H1 (cell line): ENCODE measurements at regions not wholly inside any gene's neighbourhood (a gene's known extent, or its start where the extent isn't known, plus 50 kb on each side); places are given as distances from the start of the nearest gene placed in this dataset.

Experiments
- CTCF ChIA-PET: fragments of 300-600 bp; sonication (Branson Sonifier 250); formaldehyde crosslinking; loops from one replicate; lab custom pipeline; 2021; ENCODE audit not compliant: partially characterized antibody; lab: Charles Lee
- POLR2A ChIA-PET: fragments of 300-600 bp; sonication (Branson Sonifier 250); formaldehyde crosslinking; loops from one replicate; lab custom pipeline; 2021; ENCODE audit warnings: inconsistent platforms; ENCODE audit not compliant: partially characterized antibody; lab: Charles Lee
- DNase-seq, 2 experiments: peaks; one replicate each; pipeline versions ENCODE4 v3.0.0 to v3.0.0-alpha.2; 2010 to 2022; ENCODE audit warnings: low spot score in 2 of 2, low read depth in 1 of 2, mixed read lengths in 1 of 2
- FAIRE-seq: peaks from 2 replicates; lab custom pipeline; 2011; peaks lifted over from hg19 to GRCh38; lab: Jason Lieb, UNC
- H2AFZ ChIP-seq: 2 replicates; pipeline ENCODE4 v1.8.1; 2012; ENCODE audit warnings: low read length, inconsistent platforms
- H2AK5ac ChIP-seq: 2 replicates; pipeline ENCODE4 v1.6.1; 2013; ENCODE audit warnings: low read depth, low read length
- H2BK120ac ChIP-seq: replicated peaks from 2 replicates; pipeline ENCODE3; 2013; ENCODE audit warnings: low read depth, low read length, inconsistent platforms
- H2BK12ac ChIP-seq: 2 replicates; pipeline ENCODE4 v1.6.1; 2013; ENCODE audit warnings: low read depth, low read length
- H2BK15ac ChIP-seq: 2 replicates; pipeline ENCODE4 v1.6.1; 2013; ENCODE audit warnings: low read length
- H2BK20ac ChIP-seq: 2 replicates; pipeline ENCODE4 v1.6.1; 2013; ENCODE audit warnings: low read length
- H2BK5ac ChIP-seq: 2 replicates; pipeline ENCODE4 v1.6.1; 2013; ENCODE audit warnings: low read depth, low read length
- H3K14ac ChIP-seq: 2 replicates; pipeline ENCODE4 v1.6.1; 2013; ENCODE audit warnings: inconsistent platforms; ENCODE audit not compliant: insufficient read length
- H3K18ac ChIP-seq: 2 replicates; pipeline ENCODE4 v1.6.1; 2013; ENCODE audit warnings: low read length; ENCODE audit errors: extremely low read depth
- H3K23ac ChIP-seq: 2 replicates; pipeline ENCODE4 v1.6.1; 2013; ENCODE audit warnings: inconsistent platforms; ENCODE audit not compliant: insufficient read length
- H3K23me2 ChIP-seq: 2 replicates; pipeline ENCODE4 v1.6.1; 2013; ENCODE audit warnings: low read depth, low read length
- H3K27ac ChIP-seq: 2 replicates; pipeline ENCODE4 v1.6.1; 2011; ENCODE audit warnings: low read depth, low read length, inconsistent platforms
- H3K27me3 ChIP-seq, 4 experiments: replicated peaks in 1 of 4; 1 replicate in 1 of 4; 2 replicates in 3 of 4; pipeline versions ENCODE4 v1.6.1 to v1.8.1; 2011 to 2013; ENCODE audit warnings: low read length in 3 of 4, mild to moderate bottlenecking in 3 of 4, inconsistent platforms in 2 of 4, mixed read lengths in 2 of 4, moderate library complexity in 1 of 4; ENCODE audit not compliant: control insufficient read depth in 3 of 4, insufficient read depth in 3 of 4; ENCODE audit errors: extremely low read depth in 1 of 4
- H3K36me3 ChIP-seq, 4 experiments: 2 replicates each; pipeline versions ENCODE4 v1.6.1 to v1.8.1; 2011 to 2013; ENCODE audit warnings: mild to moderate bottlenecking in 4 of 4, low read length in 3 of 4, moderate library complexity in 2 of 4, control low read depth in 1 of 4, inconsistent platforms in 1 of 4; ENCODE audit not compliant: insufficient read depth in 4 of 4, control insufficient read depth in 2 of 4
- H3K4ac ChIP-seq: replicated peaks from 2 replicates; pipeline ENCODE3; 2013; ENCODE audit warnings: low read length, low read depth, mixed read lengths, inconsistent platforms; ENCODE audit not compliant: insufficient read length
- H3K4me1 ChIP-seq, 4 experiments: replicated peaks in 1 of 4; 1 replicate in 1 of 4; 2 replicates in 3 of 4; pipeline versions ENCODE4 v1.6.1 to v1.8.1; 2011 to 2013; ENCODE audit warnings: low read length in 3 of 4, inconsistent platforms in 2 of 4, mixed read lengths in 1 of 4; ENCODE audit not compliant: insufficient read depth in 4 of 4, control insufficient read depth in 3 of 4
- H3K4me2 ChIP-seq, 2 experiments: 2 replicates each; pipeline versions ENCODE4 v1.6.1 to v1.8.1; 2011 to 2013; ENCODE audit warnings: low read depth in 2 of 2, low read length in 2 of 2, control low read depth in 1 of 2, inconsistent platforms in 1 of 2, mild to moderate bottlenecking in 1 of 2; ENCODE audit not compliant: insufficient read depth in 1 of 2
- H3K4me3 ChIP-seq, 4 experiments: fragments of 200-600, 300-600 bp in 1 of 4; sonication (generic), shearing (Covaris generic), sonication (Bioruptor Twin) in 1 of 4; 2 replicates each; pipeline versions ENCODE4 v1.5.1 to v1.8.1; 2011 to 2016; ENCODE audit warnings: low read length in 4 of 4, low read depth in 3 of 4, control low read depth in 2 of 4, inconsistent platforms in 2 of 4, mild to moderate bottlenecking in 2 of 4, mixed read lengths in 1 of 4, moderate library complexity in 1 of 4; ENCODE audit not compliant: insufficient read depth in 2 of 4; ENCODE audit errors: extremely low read depth in 1 of 4
- H3K56ac ChIP-seq: replicated peaks from 2 replicates; pipeline ENCODE3; 2013; ENCODE audit warnings: low read depth, mild to moderate bottlenecking, mixed read lengths, low read length, inconsistent platforms; ENCODE audit not compliant: insufficient read length
- H3K79me1 ChIP-seq: 2 replicates; pipeline ENCODE4 v1.6.1; 2013; ENCODE audit warnings: low read depth, low read length, control low read depth
- H3K79me2 ChIP-seq, 2 experiments: 2 replicates each; pipeline versions ENCODE4 v1.6.1 to v1.8.1; 2012 to 2013; ENCODE audit warnings: low read length in 2 of 2, mild to moderate bottlenecking in 2 of 2, inconsistent platforms in 1 of 2; ENCODE audit not compliant: insufficient read depth in 2 of 2, control insufficient read depth in 1 of 2
- H3K9ac ChIP-seq, 4 experiments: replicated peaks in 1 of 4; 1 replicate in 1 of 4; 2 replicates in 3 of 4; pipeline versions ENCODE4 v1.6.1 to v1.8.1; 2011 to 2013; ENCODE audit warnings: low read depth in 3 of 4, low read length in 3 of 4, control low read depth in 2 of 4, mild to moderate bottlenecking in 2 of 4, moderate library complexity in 2 of 4, inconsistent platforms in 1 of 4; ENCODE audit errors: extremely low read depth in 1 of 4
- H3K9me3 ChIP-seq, 2 experiments: 2 replicates each; pipeline versions ENCODE4 v1.6.1 to v1.8.1; 2012 to 2013; ENCODE audit warnings: mild to moderate bottlenecking in 2 of 2, moderate library complexity in 2 of 2, control low read depth in 1 of 2, inconsistent platforms in 1 of 2, low read depth in 1 of 2, low read length in 1 of 2, mixed read lengths in 1 of 2; ENCODE audit not compliant: insufficient read depth in 2 of 2
- H4K20me1 ChIP-seq, 2 experiments: replicated peaks in 1 of 2; 2 replicates each; pipeline versions ENCODE3 to v1.8.1; 2011 to 2013; ENCODE audit warnings: inconsistent platforms in 2 of 2, low read length in 2 of 2, mild to moderate bottlenecking in 1 of 2; ENCODE audit not compliant: insufficient read depth in 2 of 2, control insufficient read depth in 1 of 2
- H4K5ac ChIP-seq: 2 replicates; pipeline ENCODE4 v1.6.1; 2013; ENCODE audit warnings: low read length, low read depth, mixed read lengths, inconsistent platforms; ENCODE audit not compliant: insufficient read length
- H4K8ac ChIP-seq: 2 replicates; pipeline ENCODE4 v1.8.0; 2013; ENCODE audit warnings: mild to moderate bottlenecking, moderate library complexity, low read length, inconsistent platforms; ENCODE audit not compliant: insufficient read depth; ENCODE audit errors: extremely low read depth
- H4K91ac ChIP-seq: replicated peaks from 2 replicates; pipeline ENCODE3; 2013; ENCODE audit warnings: low read length, mixed read lengths, inconsistent platforms; ENCODE audit not compliant: insufficient read length
- CEBPB ChIP-seq: IDR thresholded peaks from 2 replicates; pipeline ENCODE4 v1.6.1; 2012; ENCODE audit warnings: low read depth, low read length
- POLR2A ChIP-seq, 2 experiments: IDR thresholded peaks; 1 replicate in 1 of 2; 2 replicates in 1 of 2; pipeline ENCODE4 v1.6.1; 2011; ENCODE audit warnings: low read depth in 2 of 2, low read length in 2 of 2, mild to moderate bottlenecking in 2 of 2; ENCODE audit errors: control extremely low read depth in 1 of 2
- RFX5 ChIP-seq: IDR thresholded peaks from 2 replicates; pipeline ENCODE4 v1.6.1; 2011; ENCODE audit warnings: low read depth, low read length, improper control_type of control experiment, borderline replicate concordance
- SAP30 ChIP-seq: fragments of 300-600 bp; sonication (generic); IDR thresholded peaks from 2 replicates; pipeline ENCODE4 v1.7.1; 2012; ENCODE audit warnings: low read length, moderate library complexity, mild to moderate bottlenecking, inconsistent platforms; ENCODE audit not compliant: insufficient read depth, insufficient replicate concordance
- SP1 ChIP-seq: IDR thresholded peaks from 2 replicates; pipeline ENCODE4 v1.6.1; 2011; ENCODE audit warnings: low read depth, low read length
- SRF ChIP-seq: IDR thresholded peaks from 2 replicates; pipeline ENCODE4 v1.6.1; 2011; ENCODE audit warnings: mild to moderate bottlenecking, low read depth, low read length, moderate library complexity
- TAF1 ChIP-seq: IDR thresholded peaks from 2 replicates; pipeline ENCODE4 v1.6.1; 2011; ENCODE audit warnings: mild to moderate bottlenecking, low read depth, low read length
- TBP ChIP-seq: IDR thresholded peaks from 2 replicates; pipeline ENCODE4 v1.6.1; 2011; ENCODE audit warnings: low read depth, low read length, improper control_type of control experiment
- ZNF274 ChIP-seq: IDR thresholded peaks from 2 replicates; pipeline ENCODE4 v1.7.0; 2012; ENCODE audit warnings: low read length, borderline replicate concordance; ENCODE audit errors: extremely low read depth
- WGBS, 2 experiments: shearing (Covaris generic) in 1 of 2; methylation state at CpG; one replicate each; pipeline versions ENCODE4 v1.1.6 to v1.1.7; 2013 to 2015; ENCODE audit warnings: low lambda C conversion rate in 2 of 2, mixed read lengths in 2 of 2, inconsistent platforms in 1 of 2, low coverage in 1 of 2, missing lambda C conversion rate in 1 of 2; ENCODE audit not compliant: insufficient replicate concordance in 2 of 2, insufficient coverage in 1 of 2, insufficient read length in 1 of 2; ENCODE audit errors: extremely low coverage in 1 of 2, missing lambda C conversion rate in 1 of 2; 5-methylcytosine and 5-hydroxymethylcytosine counted together
- TF ChIP-seq, protein P1 (sequence below): IDR thresholded peaks from 2 replicates; pipeline ENCODE4 v1.6.1; 2012; ENCODE audit warnings: inconsistent platforms

- no peak overlapping the region for H3K18ac ChIP-seq
- no peak overlapping the region for H3K4ac ChIP-seq
- ChIA-PET CTCF (interaction anchor here (0.7 to 1.3 kb wide), 3 partner anchors 19 to 1028 kb away, joined by 3 to 5 read pairs (median 4); no protein-coding TSS in a partner anchor), POLR2A (no interaction called here)
- H4K5ac ChIP-seq: no peak overlapping the region
- H2BK20ac ChIP-seq: no peak overlapping the region
- no peaks in the 10 kb centered on the region for H4K20me1 ChIP-seq
- WGBS, 2 experiments: 73% methylated on average over 3 of the region's 3 CpGs; no CpG with 5 or more reads in 1 of the 2 experiments
- TF ChIP-seq SRF (no peak), SAP30 (no peak), TAF1 (no peak), POLR2A (IDR thresholded peaks at IDR 0.05; ENCODE audit: control extremely low read depth in 1 of 2, low read depth in 2 of 2, low read length in 2 of 2) (no peak), TBP (no peak), SP1 (no peak), ZNF274 (no peak), CEBPB (no peak), RFX5 (no peak)
- TF ChIP-seq, protein P1, sequence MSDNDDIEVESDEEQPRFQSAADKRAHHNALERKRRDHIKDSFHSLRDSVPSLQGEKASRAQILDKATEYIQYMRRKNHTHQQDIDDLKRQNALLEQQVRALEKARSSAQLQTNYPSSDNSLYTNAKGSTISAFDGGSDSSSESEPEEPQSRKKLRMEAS: no peak
- H3K79me2 ChIP-seq: no peaks in the 10 kb centered on the region
- FAIRE-seq (no peak), DNase-seq (no peak)
- H3K9me3 ChIP-seq: no peaks in the 10 kb centered on the region
- no peaks in the 10 kb centered on the region for H3K27me3 ChIP-seq
- H2AFZ ChIP-seq: no peak overlapping the region
- no peak overlapping the region for H3K9ac ChIP-seq
- no peak overlapping the region for H2BK15ac ChIP-seq
- H3K79me1 ChIP-seq: no peaks in the 10 kb centered on the region
- H2BK5ac ChIP-seq: no peak overlapping the region
- no peaks in the 10 kb centered on the region for H3K23me2 ChIP-seq
- H3K56ac ChIP-seq: no peak overlapping the region
- no peak overlapping the region for H2BK12ac ChIP-seq
- no peaks in the 10 kb centered on the region for H3K36me3 ChIP-seq
- H3K4me1 ChIP-seq: no peaks in the 10 kb centered on the region
- H3K27ac ChIP-seq: no peak overlapping the region
- no peak overlapping the region for H3K4me3 ChIP-seq
- H3K4me2 ChIP-seq: no peak overlapping the region
- H2AK5ac ChIP-seq: no peak overlapping the region
- no peak overlapping the region for H2BK120ac ChIP-seq
- no peak overlapping the region for H4K8ac ChIP-seq
- H3K23ac ChIP-seq: no peak overlapping the region
- no peak overlapping the region for H4K91ac ChIP-seq
- H3K14ac ChIP-seq: no peak overlapping the region
These were observed 823.1 kb downstream of the DIAPH3 start for GRCh38 chr13:59340581-59340980.
